Activated CD4-positive, alpha-beta T cell treated with anti-CD3 and anti-CD28 coated beads, Interleukin-2, amount 50 U/mL, for 16 hours (primary cell): ENCODE measurements at regions not wholly inside any gene's neighbourhood (a gene's known extent, or its start where the extent isn't known, plus 50 kb on each side); places are given as distances from the start of the nearest gene placed in this dataset.

ENCODE experiments used
- DNase-seq: peaks from one replicate; pipeline ENCODE4 v3.0.0-alpha.2; 2020

- no peak for DNase-seq
Measured at GRCh38 chr1:60141743-60142142, 68.2 kb upstream of the C1orf87 start.

- DNase-seq = no peak
Measured at GRCh38 chr1:60141276-60141675, 67.7 kb upstream of the C1orf87 start.

GRCh38 chr1:60137406-60137805, 63.8 kb upstream of the C1orf87 start:
- no peak for DNase-seq

- no peak for DNase-seq
Measured at GRCh38 chr1:60136395-60136794, 62.8 kb upstream of the C1orf87 start.

GRCh38 chr1:60134716-60135115, 61.1 kb upstream of the C1orf87 start:
- DNase-seq = no peak

- no peak for DNase-seq
Measured at GRCh38 chr1:60133848-60134247, 60.3 kb upstream of the C1orf87 start.

- DNase-seq = no peak
Measured at GRCh38 chr1:60133000-60133673, 59.6 kb upstream of the C1orf87 start.

GRCh38 chr1:60132108-60132507, 58.5 kb upstream of the C1orf87 start:
- DNase-seq = no peak

DNA sequence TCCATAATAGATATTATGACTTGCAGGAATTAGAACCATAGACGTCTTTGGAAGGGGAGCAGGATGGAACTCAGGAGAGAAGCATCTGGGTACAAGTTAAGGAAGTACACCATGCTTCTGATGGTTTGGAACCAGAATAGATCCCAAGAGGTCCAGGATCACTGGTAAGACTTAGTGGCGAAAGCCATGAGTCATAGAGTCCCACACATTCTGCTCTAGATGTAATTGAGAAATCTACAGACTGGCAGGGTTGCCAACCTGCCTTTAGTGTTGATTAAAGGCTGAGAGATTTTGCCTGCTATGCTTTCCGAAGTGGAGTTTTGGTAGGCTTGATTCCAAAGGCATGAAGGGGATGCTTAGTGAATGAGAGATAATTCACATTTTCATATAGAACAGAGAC, 57.1 kb upstream of the C1orf87 start:
- DNase-seq = no peak

DNA sequence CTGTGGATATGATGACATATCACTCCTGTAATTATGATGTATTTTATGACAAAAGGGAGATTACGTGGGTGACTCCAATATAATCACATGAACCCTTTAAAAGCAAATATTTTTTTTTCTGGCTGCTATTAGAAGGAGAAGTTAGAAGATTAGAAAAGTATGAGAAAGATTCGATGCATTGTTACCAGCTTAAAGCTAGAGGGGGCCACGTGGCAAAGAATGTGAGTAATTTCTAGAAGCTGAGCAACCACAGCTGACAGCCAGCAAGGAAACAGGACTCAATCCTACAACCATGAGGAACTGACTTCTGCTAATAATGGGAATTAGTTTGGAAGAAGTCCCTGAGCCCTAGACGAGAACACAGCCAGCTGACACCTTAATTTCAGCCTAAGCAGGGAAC, 56.3 kb upstream of the C1orf87 start:
- no peak for DNase-seq

GRCh38 chr1:60126723-60127122, 53.2 kb upstream of the C1orf87 start:
- DNase-seq = no peak
